ENCODE measurements at regions not wholly inside any gene's neighbourhood (a gene's known extent, or its start where the extent isn't known, plus 50 kb on each side); places are given as distances from the start of the nearest gene placed in this dataset.

- no peak for TF ChIP-seq POLR2A (IDR thresholded peaks at IDR 0.05; ENCODE audit: low read depth, low read length)
- TF ChIP-seq CTCF (IDR thresholded peaks at IDR 0.05; ENCODE audit: extremely low read depth in 1 of 2, insufficient read depth in 1 of 2, low read depth in 1 of 2, low read length in 2 of 2): no peak
- TF ChIP-seq, protein P1, sequence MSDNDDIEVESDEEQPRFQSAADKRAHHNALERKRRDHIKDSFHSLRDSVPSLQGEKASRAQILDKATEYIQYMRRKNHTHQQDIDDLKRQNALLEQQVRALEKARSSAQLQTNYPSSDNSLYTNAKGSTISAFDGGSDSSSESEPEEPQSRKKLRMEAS (IDR thresholded peaks at IDR 0.05; ENCODE audit: insufficient read depth, insufficient read length): no peak
Measured at GRCh38 chr18:40501026-40501425, 1454.0 kb upstream of the PIK3C3 start.

Measured in endothelial cell of umbilical vein (primary cell).